ENCODE measurements at regions not wholly inside any gene's neighbourhood (a gene's known extent, or its start where the extent isn't known, plus 50 kb on each side); places are given as distances from the start of the nearest gene placed in this dataset.

DNA sequence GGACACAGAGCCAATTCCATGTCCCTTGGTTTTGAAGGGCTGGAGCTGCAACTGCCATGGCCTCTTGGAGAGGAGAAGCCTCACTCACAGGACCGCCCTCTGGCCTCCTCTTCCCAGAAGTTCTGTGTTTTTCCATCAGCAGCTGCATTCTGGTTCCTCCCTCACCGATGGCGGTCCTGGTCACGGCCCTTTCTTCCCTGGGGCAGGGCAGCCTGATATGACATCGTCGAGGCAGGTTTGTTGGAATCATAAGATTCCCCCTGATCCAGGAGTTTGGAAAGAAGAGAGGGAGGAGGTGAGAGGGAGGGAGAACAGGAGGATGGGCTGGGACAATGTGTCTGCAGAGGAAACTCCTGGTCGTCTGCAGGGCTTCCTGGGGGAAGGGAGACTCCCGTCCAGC, 82.7 kb upstream of the PDZD8 start:
- H3K4me2 ChIP-seq (ENCODE audit: low read depth, low read length, poor library complexity, severe bottlenecking): peak overlapping the region; percentile 32
- no peak overlapping the region for H3K4me3 ChIP-seq (ENCODE audit: low read length, poor library complexity, severe bottlenecking)
- no peaks in the 10 kb centered on the region for H3K79me2 ChIP-seq (ENCODE audit: insufficient read depth, low read length)
- no peak overlapping the region for H2AFZ ChIP-seq (ENCODE audit: low read length)
- H3K9ac ChIP-seq (ENCODE audit: low read depth, low read length, poor library complexity, severe bottlenecking): no peak overlapping the region
- TF ChIP-seq, protein P1, sequence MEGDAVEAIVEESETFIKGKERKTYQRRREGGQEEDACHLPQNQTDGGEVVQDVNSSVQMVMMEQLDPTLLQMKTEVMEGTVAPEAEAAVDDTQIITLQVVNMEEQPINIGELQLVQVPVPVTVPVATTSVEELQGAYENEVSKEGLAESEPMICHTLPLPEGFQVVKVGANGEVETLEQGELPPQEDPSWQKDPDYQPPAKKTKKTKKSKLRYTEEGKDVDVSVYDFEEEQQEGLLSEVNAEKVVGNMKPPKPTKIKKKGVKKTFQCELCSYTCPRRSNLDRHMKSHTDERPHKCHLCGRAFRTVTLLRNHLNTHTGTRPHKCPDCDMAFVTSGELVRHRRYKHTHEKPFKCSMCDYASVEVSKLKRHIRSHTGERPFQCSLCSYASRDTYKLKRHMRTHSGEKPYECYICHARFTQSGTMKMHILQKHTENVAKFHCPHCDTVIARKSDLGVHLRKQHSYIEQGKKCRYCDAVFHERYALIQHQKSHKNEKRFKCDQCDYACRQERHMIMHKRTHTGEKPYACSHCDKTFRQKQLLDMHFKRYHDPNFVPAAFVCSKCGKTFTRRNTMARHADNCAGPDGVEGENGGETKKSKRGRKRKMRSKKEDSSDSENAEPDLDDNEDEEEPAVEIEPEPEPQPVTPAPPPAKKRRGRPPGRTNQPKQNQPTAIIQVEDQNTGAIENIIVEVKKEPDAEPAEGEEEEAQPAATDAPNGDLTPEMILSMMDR (conservative IDR thresholded peaks at IDR 0.05; ENCODE audit: low read length): no peak
- TF ChIP-seq EZH2phosphoT487 (IDR thresholded peaks at IDR 0.05; ENCODE audit: borderline replicate concordance): no peak
- peaks cover 33% of the 10 kb centered on the region for H3K4me1 ChIP-seq (ENCODE audit: insufficient read depth, low read length, poor library complexity, severe bottlenecking)
- H3K27me3 ChIP-seq (ENCODE audit: insufficient read depth, low read length, poor library complexity, severe bottlenecking): no peaks in the 10 kb centered on the region
- H3K36me3 ChIP-seq (ENCODE audit: insufficient read depth, low read length): no peaks in the 10 kb centered on the region
- H4K20me1 ChIP-seq (ENCODE audit: insufficient read depth, low read length, poor library complexity, severe bottlenecking): no peaks in the 10 kb centered on the region
- H3K9me2 ChIP-seq (replicated peaks; ENCODE audit: low read depth, low read length): no peaks in the 10 kb centered on the region
- H3F3A ChIP-seq (ENCODE audit: low read depth): no peaks in the 10 kb centered on the region
- H3K9me3 ChIP-seq (ENCODE audit: insufficient read depth, low read depth, low read length): no peaks in the 10 kb centered on the region; the same call in 1 of the 2 replicates

DNA sequence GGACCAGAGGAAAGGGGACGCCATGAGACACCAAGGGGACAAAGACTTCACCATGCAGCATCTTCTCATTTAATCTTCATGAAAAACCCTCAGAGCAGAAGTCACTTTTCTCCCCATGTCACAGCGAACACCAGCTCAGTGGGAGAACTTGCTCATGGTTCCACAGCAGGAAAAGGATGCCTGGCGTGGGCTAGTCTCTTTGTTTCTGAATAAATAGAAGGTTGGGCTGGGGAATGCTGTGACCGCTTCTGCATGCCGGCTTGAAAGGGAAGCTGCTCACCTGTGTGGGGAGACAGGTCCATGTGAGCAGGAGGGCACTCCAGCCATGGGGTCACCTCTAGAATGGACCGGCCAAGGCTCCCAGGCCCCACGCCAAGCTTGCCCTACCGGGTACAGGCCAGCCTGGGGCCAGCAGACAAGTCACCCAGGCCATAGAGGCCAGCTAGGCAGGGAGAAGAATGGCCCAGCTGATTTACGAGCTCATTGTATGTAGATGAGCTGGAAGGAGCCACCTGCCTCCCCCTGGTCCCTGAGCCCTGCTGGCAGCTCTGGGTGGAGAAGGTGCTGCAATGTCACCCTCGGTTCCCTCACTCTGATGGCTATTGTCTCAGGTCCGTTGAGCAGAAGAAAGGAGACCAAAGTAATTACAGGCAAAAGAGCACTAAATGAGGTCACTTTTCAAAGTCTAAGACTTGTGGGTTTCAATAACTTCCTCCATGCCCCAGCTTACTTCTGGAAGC, 82.0 kb upstream of the PDZD8 start:
- no peaks in the 10 kb centered on the region for H4K20me1 ChIP-seq (ENCODE audit: insufficient read depth, low read length, poor library complexity, severe bottlenecking)
- no peaks in the 10 kb centered on the region; the same call in 1 of the 2 replicates for H3K9me3 ChIP-seq (ENCODE audit: insufficient read depth, low read depth, low read length)
- no peaks in the 10 kb centered on the region for H3F3A ChIP-seq (ENCODE audit: low read depth)
- H3K9me2 ChIP-seq (replicated peaks; ENCODE audit: low read depth, low read length): no peaks in the 10 kb centered on the region
- no peak overlapping the region for H3K9ac ChIP-seq (ENCODE audit: low read depth, low read length, poor library complexity, severe bottlenecking)
- no peak overlapping the region for H2AFZ ChIP-seq (ENCODE audit: low read length)
- H3K4me3 ChIP-seq (ENCODE audit: low read length, poor library complexity, severe bottlenecking): no peak overlapping the region
- peaks cover 30% of the 10 kb centered on the region for H3K4me1 ChIP-seq (ENCODE audit: insufficient read depth, low read length, poor library complexity, severe bottlenecking)
- H3K36me3 ChIP-seq (ENCODE audit: insufficient read depth, low read length): no peaks in the 10 kb centered on the region
- no peaks in the 10 kb centered on the region for H3K79me2 ChIP-seq (ENCODE audit: insufficient read depth, low read length)
- TF ChIP-seq EZH2phosphoT487 (IDR thresholded peaks at IDR 0.05; ENCODE audit: borderline replicate concordance): no peak
- TF ChIP-seq, protein P1 (conservative IDR thresholded peaks at IDR 0.05; ENCODE audit: low read length): no peak
- H3K27me3 ChIP-seq (ENCODE audit: insufficient read depth, low read length, poor library complexity, severe bottlenecking): no peaks in the 10 kb centered on the region
- H3K4me2 ChIP-seq (ENCODE audit: low read depth, low read length, poor library complexity, severe bottlenecking): peak overlapping the region; percentile 32

DNA sequence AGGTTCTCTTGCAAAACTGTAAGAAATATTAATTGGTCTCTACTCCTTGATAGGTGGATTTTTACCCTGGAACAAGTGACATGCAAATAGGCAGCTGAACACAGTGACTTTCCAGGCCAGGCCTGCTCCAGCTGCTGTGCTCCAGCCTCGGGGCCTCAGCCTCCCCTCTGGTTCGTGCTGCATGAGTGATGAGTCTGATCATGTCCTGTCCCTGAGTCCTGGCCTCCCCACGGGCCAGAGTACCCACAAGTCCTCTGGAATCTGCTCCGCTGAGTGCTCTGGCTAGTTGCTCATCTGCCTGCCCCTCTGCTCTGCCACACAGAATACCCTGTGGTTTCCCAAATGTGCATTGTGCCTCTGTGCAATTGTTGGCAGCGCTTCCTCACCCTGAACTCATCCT, 80.1 kb upstream of the PDZD8 start:
- Histone ChIP-seq H3K4me3 (ENCODE audit: low read length, poor library complexity, severe bottlenecking) (no peak overlapping the region), H3K9me3 (ENCODE audit: insufficient read depth, low read depth, low read length) (no peaks in the 10 kb centered on the region; the same call in 1 of the 2 replicates), H3K27me3 (ENCODE audit: insufficient read depth, low read length, poor library complexity, severe bottlenecking) (no peaks in the 10 kb centered on the region), H3K4me1 (ENCODE audit: insufficient read depth, low read length, poor library complexity, severe bottlenecking) (peaks cover 21% of the 10 kb centered on the region), H2AFZ (ENCODE audit: low read length) (no peak overlapping the region), H3K79me2 (ENCODE audit: insufficient read depth, low read length) (no peaks in the 10 kb centered on the region), H3K36me3 (ENCODE audit: insufficient read depth, low read length) (no peaks in the 10 kb centered on the region), H3K9me2 (replicated peaks; ENCODE audit: low read depth, low read length) (no peaks in the 10 kb centered on the region), H4K20me1 (ENCODE audit: insufficient read depth, low read length, poor library complexity, severe bottlenecking) (no peaks in the 10 kb centered on the region), H3F3A (ENCODE audit: low read depth) (no peaks in the 10 kb centered on the region), H3K4me2 (ENCODE audit: low read depth, low read length, poor library complexity, severe bottlenecking) (no peak overlapping the region), H3K9ac (ENCODE audit: low read depth, low read length, poor library complexity, severe bottlenecking) (no peak overlapping the region)
- no peak for TF ChIP-seq EZH2phosphoT487 (IDR thresholded peaks at IDR 0.05; ENCODE audit: borderline replicate concordance)
- TF ChIP-seq, protein P1 (conservative IDR thresholded peaks at IDR 0.05; ENCODE audit: low read length): no peak

All from Loucy (cell line).